ENCODE measurements at regions not wholly inside any gene's neighbourhood (a gene's known extent, or its start where the extent isn't known, plus 50 kb on each side); places are given as distances from the start of the nearest gene placed in this dataset.
"Not testable (repeated sequence)": the region's sequence is repeated elsewhere in the genome, so short reads cannot be mapped to it uniquely, and the experiment has no call there.

- Histone ChIP-seq H3K27ac (ENCODE audit: poor library complexity, severe bottlenecking) (no peak overlapping the region), H3K27me3 (ENCODE audit: insufficient read depth, poor library complexity, severe bottlenecking) (no peaks in the 10 kb centered on the region), H3K4me3 (ENCODE audit: severe bottlenecking) (no peak overlapping the region), H3K4me1 (ENCODE audit: insufficient read depth, poor library complexity, severe bottlenecking) (no peaks in the 10 kb centered on the region), H3K9me3 (ENCODE audit: severe bottlenecking) (no peaks in the 10 kb centered on the region), H3K36me3 (ENCODE audit: low read depth) (no peaks in the 10 kb centered on the region)
- no peak for DNase-seq (ENCODE audit: low spot score)
- no peak for ATAC-seq (ENCODE audit: low read depth)
- no peak for TF ChIP-seq CTCF (IDR thresholded peaks at IDR 0.05; ENCODE audit: poor library complexity, severe bottlenecking)
Observed at GRCh38 chr6:21792177-21792576, 198.6 kb downstream of the SOX4 start.

GRCh38 chr6:21796979-21797378, 203.4 kb downstream of the SOX4 start:
- DNase-seq (ENCODE audit: low spot score); H3K9me3 ChIP-seq (ENCODE audit: severe bottlenecking): not testable (repeated sequence)

DNA sequence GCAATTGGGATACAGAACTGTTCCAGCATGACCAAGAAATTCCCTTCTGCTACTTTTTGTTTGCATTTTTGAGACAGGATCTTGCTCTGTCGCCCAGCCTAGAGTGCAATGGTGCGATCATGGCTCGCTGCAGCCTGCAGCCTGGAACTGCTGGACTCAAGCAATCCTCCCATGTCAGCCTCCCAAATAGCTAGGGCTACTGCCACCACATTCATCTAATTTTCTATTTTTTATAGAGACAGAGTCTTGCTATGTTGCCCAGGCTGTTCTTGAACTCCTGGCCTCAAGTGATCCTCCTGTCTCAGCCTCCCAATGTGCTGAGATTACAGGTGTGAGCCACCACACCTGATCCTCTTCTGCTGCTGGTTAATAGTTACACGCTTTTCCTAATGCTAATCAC, 204.9 kb downstream of the SOX4 start:
- no peak for ATAC-seq (ENCODE audit: low read depth)
- no peak overlapping the region for H3K27ac ChIP-seq (ENCODE audit: poor library complexity, severe bottlenecking)

More at GRCh38 chr6:21796979-21797378, 203.4 kb downstream of the SOX4 start:
- not testable (repeated sequence) for H3K27ac ChIP-seq (ENCODE audit: poor library complexity, severe bottlenecking); H3K4me3 ChIP-seq (ENCODE audit: severe bottlenecking); H3K4me1 ChIP-seq (ENCODE audit: insufficient read depth, poor library complexity, severe bottlenecking); H3K27me3 ChIP-seq (ENCODE audit: insufficient read depth, poor library complexity, severe bottlenecking); ATAC-seq (ENCODE audit: low read depth); H3K36me3 ChIP-seq (ENCODE audit: low read depth)

DNA sequence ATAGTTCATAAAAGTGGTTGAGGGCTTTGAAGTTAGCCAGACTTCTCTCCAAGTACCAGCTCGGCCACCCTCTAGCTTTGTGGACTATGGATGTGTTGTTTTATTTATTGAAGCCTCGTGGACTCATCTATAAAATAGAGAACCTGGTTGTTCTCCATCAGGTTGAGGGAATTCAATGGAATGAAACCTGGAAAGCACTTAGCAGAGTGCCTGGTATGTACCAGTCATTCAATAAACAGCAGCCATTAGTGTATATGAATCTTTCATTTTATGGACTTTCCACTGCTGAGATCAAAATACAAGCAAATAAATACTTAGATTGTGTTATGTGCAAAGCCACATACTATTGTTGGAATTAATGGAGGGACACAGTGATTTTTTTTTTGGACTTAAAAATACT, 206.8 kb downstream of the SOX4 start:
- Histone ChIP-seq H3K4me3 (ENCODE audit: severe bottlenecking) (no peak overlapping the region), H3K27ac (ENCODE audit: poor library complexity, severe bottlenecking) (no peak overlapping the region), H3K4me1 (ENCODE audit: insufficient read depth, poor library complexity, severe bottlenecking) (no peaks in the 10 kb centered on the region), H3K36me3 (ENCODE audit: low read depth) (no peaks in the 10 kb centered on the region), H3K27me3 (ENCODE audit: insufficient read depth, poor library complexity, severe bottlenecking) (no peaks in the 10 kb centered on the region), H3K9me3 (ENCODE audit: severe bottlenecking) (no peaks in the 10 kb centered on the region)
- DNase-seq (ENCODE audit: low spot score) (no peak), ATAC-seq (ENCODE audit: low read depth) (no peak)
- TF ChIP-seq CTCF (IDR thresholded peaks at IDR 0.05; ENCODE audit: poor library complexity, severe bottlenecking) = no peak

More for the DNA sequence above, 204.9 kb downstream of the SOX4 start:
- DNase-seq (ENCODE audit: low spot score) = no peak
- no peaks in the 10 kb centered on the region for H3K27me3 ChIP-seq (ENCODE audit: insufficient read depth, poor library complexity, severe bottlenecking)
- no peaks in the 10 kb centered on the region for H3K36me3 ChIP-seq (ENCODE audit: low read depth)
- no peaks in the 10 kb centered on the region for H3K4me1 ChIP-seq (ENCODE audit: insufficient read depth, poor library complexity, severe bottlenecking)
- no peaks in the 10 kb centered on the region for H3K9me3 ChIP-seq (ENCODE audit: severe bottlenecking)
- TF ChIP-seq CTCF (IDR thresholded peaks at IDR 0.05; ENCODE audit: poor library complexity, severe bottlenecking) = no peak
- H3K4me3 ChIP-seq (ENCODE audit: severe bottlenecking) = no peak overlapping the region

DNA sequence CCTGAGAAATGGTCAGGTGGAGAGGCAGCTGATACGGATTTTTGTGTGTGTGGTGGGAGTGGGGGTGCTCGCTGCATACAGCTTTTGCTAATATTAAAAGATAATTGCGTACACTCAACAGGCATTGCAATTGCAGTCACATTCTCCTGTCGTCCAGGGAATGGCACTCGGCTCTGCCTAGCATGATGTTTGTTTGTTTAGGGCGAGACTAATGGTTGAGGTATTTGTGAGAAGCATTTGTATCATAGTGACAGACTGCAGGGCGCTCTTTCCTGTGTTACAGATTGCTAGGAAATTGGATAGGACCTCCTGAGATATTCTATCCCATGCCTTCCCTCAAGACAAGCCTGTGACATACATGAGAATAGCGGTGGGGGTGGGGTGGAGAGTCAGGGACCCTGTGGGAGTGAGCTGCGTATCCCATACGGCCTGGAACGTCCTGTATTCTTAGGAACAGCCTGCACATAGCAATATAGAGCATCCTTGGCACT, 207.4 kb downstream of the SOX4 start:
- Histone ChIP-seq H3K9me3 (ENCODE audit: severe bottlenecking) (no peaks in the 10 kb centered on the region), H3K27ac (ENCODE audit: poor library complexity, severe bottlenecking) (no peak overlapping the region), H3K27me3 (ENCODE audit: insufficient read depth, poor library complexity, severe bottlenecking) (no peaks in the 10 kb centered on the region), H3K36me3 (ENCODE audit: low read depth) (no peaks in the 10 kb centered on the region), H3K4me1 (ENCODE audit: insufficient read depth, poor library complexity, severe bottlenecking) (no peaks in the 10 kb centered on the region), H3K4me3 (ENCODE audit: severe bottlenecking) (no peak overlapping the region)
- TF ChIP-seq CTCF (IDR thresholded peaks at IDR 0.05; ENCODE audit: poor library complexity, severe bottlenecking) = no peak
- no peak for DNase-seq (ENCODE audit: low spot score)
- ATAC-seq (ENCODE audit: low read depth) = peak; percentile 35; the same call in 1 of the 3 replicates

Data from RWPE2 (cell line).